ENCODE measurements at regions not wholly inside any gene's neighbourhood (a gene's known extent, or its start where the extent isn't known, plus 50 kb on each side); places are given as distances from the start of the nearest gene placed in this dataset.

- intact Hi-C loops (cut with micrococcal nuclease; ENCODE audit: unreplicated experiment), result no loop called here
- H3K79me2 ChIP-seq (ENCODE audit: low read depth), result no peaks in the 10 kb centered on the region
- TF ChIP-seq EZH2 (IDR thresholded peaks at IDR 0.05; ENCODE audit: low read depth) (no peak), CTCF (conservative IDR thresholded peaks at IDR 0.05) (no peak)
- no peak overlapping the region for H3K27ac ChIP-seq
- no peaks in the 10 kb centered on the region for H3K9me3 ChIP-seq (ENCODE audit: insufficient read depth, low read depth)
- no peak overlapping the region for H3K4me3 ChIP-seq
- BruUV-seq (replicated peaks), result no TSS peak
- ChIA-PET CTCF (no interaction called here), POLR2A (ENCODE audit: unreplicated experiment) (no interaction called here)
- H3K27me3 ChIP-seq (ENCODE audit: insufficient read depth, low read depth), result no peaks in the 10 kb centered on the region
- H3K4me1 ChIP-seq (replicated peaks; ENCODE audit: insufficient read depth), result no peaks in the 10 kb centered on the region
- DNase-seq, result no peak
- no peaks in the 10 kb centered on the region for H3K9me2 ChIP-seq (ENCODE audit: insufficient read depth)
- H2AFZ ChIP-seq, result no peak overlapping the region
- no peaks in the 10 kb centered on the region for H3K36me3 ChIP-seq (ENCODE audit: low read depth)
- H3K4me2 ChIP-seq, result no peak overlapping the region
- no peaks in the 10 kb centered on the region for H4K20me1 ChIP-seq (ENCODE audit: insufficient read depth)
- H3F3A ChIP-seq (ENCODE audit: insufficient read depth, low read depth), result no peaks in the 10 kb centered on the region
Observed at GRCh38 chr6:18335948-18336347, 51.2 kb upstream of the RNF144B start.

GRCh38 chr6:18334251-18334650 lies 52.9 kb upstream of the RNF144B start:
- no peak overlapping the region for H3K4me3 ChIP-seq
- H3K9me2 ChIP-seq (ENCODE audit: insufficient read depth), result no peaks in the 10 kb centered on the region
- no peaks in the 10 kb centered on the region for H4K20me1 ChIP-seq (ENCODE audit: insufficient read depth)
- H3F3A ChIP-seq (ENCODE audit: insufficient read depth, low read depth), result no peaks in the 10 kb centered on the region
- no peaks in the 10 kb centered on the region for H3K36me3 ChIP-seq (ENCODE audit: low read depth)
- BruUV-seq (replicated peaks), result no TSS peak
- H3K4me1 ChIP-seq (replicated peaks; ENCODE audit: insufficient read depth), result no peaks in the 10 kb centered on the region
- H2AFZ ChIP-seq, result no peak overlapping the region
- H3K9me3 ChIP-seq (ENCODE audit: insufficient read depth, low read depth), result no peaks in the 10 kb centered on the region
- intact Hi-C loops (cut with micrococcal nuclease; ENCODE audit: unreplicated experiment), result no loop called here
- H3K27ac ChIP-seq, result no peak overlapping the region
- H3K27me3 ChIP-seq (ENCODE audit: insufficient read depth, low read depth), result no peaks in the 10 kb centered on the region
- TF ChIP-seq EZH2 (IDR thresholded peaks at IDR 0.05; ENCODE audit: low read depth) (no peak), CTCF (conservative IDR thresholded peaks at IDR 0.05) (no peak)
- ChIA-PET CTCF (interaction anchor here (0.6 kb wide), 1 partner anchor 8 kb away, joined by 3 read pairs; no protein-coding TSS in a partner anchor), POLR2A (ENCODE audit: unreplicated experiment) (interaction anchor here (0.6 kb wide), 1 partner anchor 1094 kb away, joined by 9 read pairs; no protein-coding TSS in a partner anchor)
- no peaks in the 10 kb centered on the region for H3K79me2 ChIP-seq (ENCODE audit: low read depth)
- no peak for DNase-seq
- no peak overlapping the region for H3K4me2 ChIP-seq

GRCh38 chr6:18330548-18331081 lies 56.5 kb upstream of the RNF144B start:
- BruUV-seq (replicated peaks), result no TSS peak
- H3F3A ChIP-seq (ENCODE audit: insufficient read depth, low read depth), result no peaks in the 10 kb centered on the region
- H3K9me3 ChIP-seq (ENCODE audit: insufficient read depth, low read depth), result no peaks in the 10 kb centered on the region
- intact Hi-C loops (cut with micrococcal nuclease; ENCODE audit: unreplicated experiment), result no loop called here
- H3K27me3 ChIP-seq (ENCODE audit: insufficient read depth, low read depth), result no peaks in the 10 kb centered on the region
- no peak for DNase-seq
- no peaks in the 10 kb centered on the region for H3K9me2 ChIP-seq (ENCODE audit: insufficient read depth)
- no peaks in the 10 kb centered on the region for H3K36me3 ChIP-seq (ENCODE audit: low read depth)
- no peaks in the 10 kb centered on the region for H3K79me2 ChIP-seq (ENCODE audit: low read depth)
- POLR2A ChIA-PET (ENCODE audit: unreplicated experiment), result no interaction called here
- H3K27ac ChIP-seq, result no peak overlapping the region
- CTCF ChIA-PET, result no interaction called here
- no peak overlapping the region for H3K4me3 ChIP-seq
- H4K20me1 ChIP-seq (ENCODE audit: insufficient read depth), result no peaks in the 10 kb centered on the region
- H3K4me2 ChIP-seq, result no peak overlapping the region
- no peak for TF ChIP-seq EZH2 (IDR thresholded peaks at IDR 0.05; ENCODE audit: low read depth)
- no peak for TF ChIP-seq CTCF (conservative IDR thresholded peaks at IDR 0.05)
- H3K4me1 ChIP-seq (replicated peaks; ENCODE audit: insufficient read depth), result no peaks in the 10 kb centered on the region
- H2AFZ ChIP-seq, result no peak overlapping the region
